22Rv1 (cell line): ENCODE measurements at regions not wholly inside any gene's neighbourhood (a gene's known extent, or its start where the extent isn't known, plus 50 kb on each side); places are given as distances from the start of the nearest gene placed in this dataset.
"Not testable (repeated sequence)": the region's sequence is repeated elsewhere in the genome, so short reads cannot be mapped to it uniquely, and the experiment has no call there.

Source experiments
- H3K27ac ChIP-seq: fragments of 450-650 bp; 2 replicates; pipeline ENCODE4 v1.5.1; 2017
- CTCF ChIP-seq: fragments of 450-650 bp; IDR thresholded peaks from 2 replicates; pipeline ENCODE4 v1.5.1; 2017; ENCODE audit warnings: mild to moderate bottlenecking
- ZFX ChIP-seq: fragments of 450-650 bp; IDR thresholded peaks from 2 replicates; pipeline ENCODE4 v1.6.1; 2017; ENCODE audit warnings: antibody characterized with exemption, borderline replicate concordance

DNA sequence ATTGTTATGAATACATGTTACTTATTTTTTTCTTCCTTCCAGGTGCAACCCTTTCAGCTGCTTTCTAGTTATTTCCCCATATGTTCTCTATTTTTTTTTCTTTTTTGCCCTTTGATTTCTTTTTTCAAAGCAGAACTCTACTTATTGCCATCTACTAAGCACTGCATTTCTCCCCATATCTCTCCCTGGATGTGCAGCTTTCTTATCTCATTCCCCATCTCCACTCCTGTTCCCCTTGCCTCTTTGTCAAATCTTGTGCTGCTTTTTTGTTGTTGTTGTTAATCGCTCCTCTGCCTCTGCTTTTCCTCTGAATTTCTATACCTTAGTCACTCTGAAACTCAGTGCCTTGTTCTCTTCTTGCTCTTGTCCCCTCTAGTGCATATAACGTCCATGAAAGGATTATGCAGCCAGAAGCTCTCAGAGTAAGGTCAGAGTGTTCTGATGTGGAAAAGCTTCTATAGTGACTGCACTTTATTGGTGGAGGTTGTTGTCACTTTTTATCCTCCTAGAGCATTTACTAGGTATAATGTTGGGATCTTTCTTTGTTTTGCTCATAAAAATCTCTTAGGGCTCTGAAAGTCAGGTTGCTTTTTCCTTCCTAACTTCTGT is 51.1 kb upstream of the JADE1 start:
- TF ChIP-seq ZFX (no peak), CTCF (no peak)
- no peak overlapping the region for H3K27ac ChIP-seq

GRCh38 chr4:128757712-128758111 is 51.8 kb upstream of the JADE1 start:
- H3K27ac ChIP-seq, result no peak overlapping the region

GRCh38 chr4:128751354-128751753 is 58.1 kb upstream of the JADE1 start:
- no peak overlapping the region for H3K27ac ChIP-seq
- no peak for TF ChIP-seq CTCF
- TF ChIP-seq ZFX, result no peak

More at GRCh38 chr4:128757712-128758111, 51.8 kb upstream of the JADE1 start:
- TF ChIP-seq CTCF, result no peak
- TF ChIP-seq ZFX, result no peak

DNA sequence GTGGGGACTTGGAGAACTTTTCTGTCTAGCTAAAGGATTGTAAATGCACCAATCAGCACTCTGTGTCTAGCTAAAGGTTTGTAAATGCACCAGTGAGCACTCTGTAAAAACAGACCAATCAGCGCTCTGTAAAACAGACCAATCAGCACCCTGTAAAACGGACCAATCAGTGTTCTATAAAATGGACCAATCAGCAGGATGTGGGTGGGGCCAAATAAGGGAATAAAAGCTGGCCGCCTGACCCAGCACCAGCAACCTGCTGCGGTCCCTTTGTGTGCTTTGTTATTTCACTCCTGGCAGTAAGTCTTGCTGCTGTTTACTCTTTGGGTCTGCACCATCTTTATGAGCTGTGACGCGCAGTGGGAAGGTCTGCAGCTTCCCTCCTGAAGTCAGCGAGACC is 67.8 kb upstream of the JADE1 start:
- H3K27ac ChIP-seq, result not testable (repeated sequence)

- H3K27ac ChIP-seq, result no peak overlapping the region
- TF ChIP-seq CTCF (no peak), ZFX (no peak)
These were observed 72.4 kb upstream of the JADE1 start for GRCh38 chr4:128737098-128737513.

DNA sequence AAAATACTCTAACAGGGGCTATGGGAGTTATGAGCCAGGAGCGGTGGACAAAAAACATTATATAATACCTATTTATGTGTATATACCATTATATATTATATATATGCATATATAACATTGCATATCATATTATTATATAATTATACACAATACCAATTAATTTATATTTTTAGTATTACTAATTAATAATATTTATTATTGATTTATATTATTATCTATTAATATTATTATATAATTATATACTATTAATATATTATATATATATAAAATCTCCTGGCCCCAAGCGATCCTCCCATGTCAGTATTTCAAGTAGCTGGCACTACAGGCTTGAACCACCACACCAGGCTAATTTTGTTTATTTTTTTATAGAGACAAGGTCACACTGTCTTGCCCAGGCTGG is 73.8 kb upstream of the JADE1 start:
- no peak overlapping the region for H3K27ac ChIP-seq
- no peak for TF ChIP-seq CTCF
- TF ChIP-seq ZFX, result no peak

DNA sequence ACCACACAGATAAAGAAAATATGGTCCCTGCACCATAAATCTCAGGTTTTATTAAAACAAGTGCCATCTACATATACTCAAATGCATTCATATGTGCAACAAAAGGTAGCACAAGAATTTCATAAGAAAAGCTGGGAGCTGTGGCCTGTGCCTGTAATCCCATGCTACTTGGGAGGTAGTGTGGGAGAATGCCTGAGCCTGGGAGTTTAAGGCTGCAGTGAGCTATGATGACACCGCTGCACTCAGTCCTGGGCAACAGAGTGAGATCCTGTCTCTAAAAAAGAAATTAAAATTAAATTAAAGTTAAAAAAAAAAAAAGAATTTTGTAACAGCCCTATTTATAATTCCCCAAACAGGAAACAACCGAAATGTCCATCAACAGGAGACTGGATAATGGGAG is 81.3 kb upstream of the JADE1 start:
- no peak for TF ChIP-seq CTCF
- TF ChIP-seq ZFX, result no peak
- H3K27ac ChIP-seq, result no peak overlapping the region

DNA sequence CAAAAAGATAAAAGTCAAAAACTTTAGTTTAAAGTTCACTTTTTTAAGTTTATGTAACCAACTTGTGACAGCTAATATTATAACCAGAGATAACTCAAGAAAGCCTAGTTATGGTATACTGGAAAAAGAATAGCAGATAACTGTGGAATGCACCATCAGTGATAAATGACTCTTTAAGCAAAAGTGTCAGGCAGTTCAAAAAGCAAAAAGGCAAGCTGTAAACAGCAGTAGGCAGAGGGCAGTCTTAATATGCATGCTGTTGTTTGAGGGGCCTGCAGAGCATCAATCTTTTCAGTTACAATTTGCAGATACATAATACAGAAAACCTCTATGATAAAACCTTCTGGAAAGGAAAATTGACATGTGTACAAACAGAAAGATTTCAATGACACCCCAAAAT is 81.8 kb upstream of the JADE1 start:
- TF ChIP-seq CTCF, result no peak
- TF ChIP-seq ZFX, result no peak
- H3K27ac ChIP-seq, result no peak overlapping the region
